ENCODE measurements at regions not wholly inside any gene's neighbourhood (a gene's known extent, or its start where the extent isn't known, plus 50 kb on each side); places are given as distances from the start of the nearest gene placed in this dataset.

DNA sequence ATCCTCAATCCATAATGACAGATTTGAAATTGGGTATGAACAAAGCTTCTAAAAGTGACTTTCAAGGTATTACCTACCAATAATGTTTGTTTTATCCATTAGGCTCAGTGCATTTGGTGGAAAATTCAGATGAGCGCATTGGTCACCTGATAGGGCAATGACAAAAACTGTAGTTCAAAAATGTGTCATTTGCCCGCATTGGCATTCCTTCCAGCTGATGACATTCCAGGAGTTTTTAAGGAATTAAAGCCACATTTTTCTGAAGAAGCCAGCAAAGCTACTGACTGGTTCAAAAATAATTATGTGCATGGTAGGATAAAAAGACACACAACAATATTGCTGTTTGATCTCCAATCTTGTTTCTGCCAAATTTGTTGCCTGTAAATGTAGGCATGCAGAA is 473.4 kb upstream of the CPEB2 start:
- TF ChIP-seq, protein P1, sequence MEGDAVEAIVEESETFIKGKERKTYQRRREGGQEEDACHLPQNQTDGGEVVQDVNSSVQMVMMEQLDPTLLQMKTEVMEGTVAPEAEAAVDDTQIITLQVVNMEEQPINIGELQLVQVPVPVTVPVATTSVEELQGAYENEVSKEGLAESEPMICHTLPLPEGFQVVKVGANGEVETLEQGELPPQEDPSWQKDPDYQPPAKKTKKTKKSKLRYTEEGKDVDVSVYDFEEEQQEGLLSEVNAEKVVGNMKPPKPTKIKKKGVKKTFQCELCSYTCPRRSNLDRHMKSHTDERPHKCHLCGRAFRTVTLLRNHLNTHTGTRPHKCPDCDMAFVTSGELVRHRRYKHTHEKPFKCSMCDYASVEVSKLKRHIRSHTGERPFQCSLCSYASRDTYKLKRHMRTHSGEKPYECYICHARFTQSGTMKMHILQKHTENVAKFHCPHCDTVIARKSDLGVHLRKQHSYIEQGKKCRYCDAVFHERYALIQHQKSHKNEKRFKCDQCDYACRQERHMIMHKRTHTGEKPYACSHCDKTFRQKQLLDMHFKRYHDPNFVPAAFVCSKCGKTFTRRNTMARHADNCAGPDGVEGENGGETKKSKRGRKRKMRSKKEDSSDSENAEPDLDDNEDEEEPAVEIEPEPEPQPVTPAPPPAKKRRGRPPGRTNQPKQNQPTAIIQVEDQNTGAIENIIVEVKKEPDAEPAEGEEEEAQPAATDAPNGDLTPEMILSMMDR (IDR thresholded peaks at IDR 0.05) = no peak
- TF ChIP-seq EP300 (IDR thresholded peaks at IDR 0.05) = no peak
- TF ChIP-seq POLR2A (IDR thresholded peaks at IDR 0.05) = no peak

Data from tibial nerve (tissue), 4 donors.